ENCODE measurements at regions not wholly inside any gene's neighbourhood (a gene's known extent, or its start where the extent isn't known, plus 50 kb on each side); places are given as distances from the start of the nearest gene placed in this dataset.
"Not testable (repeated sequence)": the region's sequence is repeated elsewhere in the genome, so short reads cannot be mapped to it uniquely, and the experiment has no call there.

DNA sequence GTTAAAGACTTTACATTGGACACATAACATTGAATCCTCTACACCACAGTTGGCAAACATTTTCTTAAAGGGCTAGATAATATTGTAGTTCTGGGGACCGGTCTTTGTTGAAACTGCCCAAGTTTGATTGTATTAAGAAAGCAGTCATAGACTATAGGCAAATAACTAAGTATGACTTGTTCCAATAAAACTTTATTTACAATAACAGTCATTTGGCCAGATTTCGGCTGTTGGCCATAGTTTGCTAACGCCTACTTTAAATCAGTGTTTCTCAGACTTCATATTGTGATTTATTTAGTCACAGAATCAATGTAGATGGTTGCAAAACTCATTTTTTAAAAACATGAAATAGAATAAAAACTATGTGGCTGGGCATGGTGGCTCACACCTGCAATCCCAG lies 531.8 kb downstream of the XYLT1 start:
- no peak for DNase-seq

DNA sequence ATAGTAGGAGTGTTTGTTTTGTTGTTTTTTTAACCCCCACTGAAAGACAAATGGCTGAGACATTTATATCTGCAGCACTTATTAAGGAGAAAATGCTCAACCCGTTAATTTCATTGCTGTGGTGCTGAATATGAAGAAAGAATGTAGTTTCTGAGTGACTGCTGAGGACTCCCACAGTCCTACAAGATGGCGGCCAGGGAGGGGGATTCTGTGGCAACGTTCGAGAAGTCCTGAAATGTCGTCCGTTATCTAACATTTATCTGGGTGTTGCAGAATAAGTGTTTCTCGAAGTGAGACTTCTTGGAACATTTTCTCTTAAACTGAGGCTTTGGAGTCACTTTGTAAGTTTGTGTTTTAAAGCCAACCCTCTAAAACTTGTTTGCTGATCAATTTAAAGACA lies 530.4 kb downstream of the XYLT1 start:
- DNase-seq: no peak

DNA sequence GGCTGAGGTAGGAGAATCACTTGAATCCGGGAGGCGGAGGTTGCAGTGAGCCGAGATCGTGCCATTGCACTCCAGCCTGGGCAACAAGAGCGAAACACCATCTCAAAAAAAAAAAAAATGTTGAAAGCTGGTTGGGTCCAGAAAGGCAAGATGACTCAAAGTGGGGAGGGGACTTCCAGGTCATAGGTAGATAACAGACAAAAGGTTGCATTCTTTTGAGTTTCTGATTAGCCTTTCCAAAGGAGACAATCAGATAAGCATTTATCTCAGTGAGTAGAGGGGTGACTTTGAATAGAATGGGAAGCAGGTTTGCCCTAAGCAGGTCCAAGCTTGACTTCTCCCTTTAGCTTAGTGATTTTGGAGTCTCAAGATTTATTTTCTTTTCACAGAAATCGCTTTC lies 527.9 kb downstream of the XYLT1 start:
- DNase-seq: not testable (repeated sequence)

DNA sequence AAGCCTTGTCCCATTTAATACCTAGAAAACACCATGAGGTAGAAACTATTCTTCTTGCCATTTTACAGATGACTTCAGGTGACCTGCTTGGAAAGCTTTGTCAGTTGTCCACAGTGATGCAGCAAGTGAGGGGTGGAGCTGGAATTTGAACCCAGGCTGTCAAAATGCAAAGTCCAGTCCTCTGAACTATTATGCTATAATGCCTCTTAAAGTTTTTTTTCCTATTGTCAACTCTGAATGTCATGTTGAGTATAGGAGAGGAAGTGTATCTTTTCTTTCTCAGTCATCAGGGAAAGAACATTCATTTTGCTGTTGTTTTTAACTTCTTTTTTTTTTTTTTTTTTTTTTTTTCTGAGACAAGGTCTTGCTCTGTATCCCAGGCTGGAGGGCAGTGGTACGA lies 525.6 kb downstream of the XYLT1 start:
- DNase-seq: no peak

DNA sequence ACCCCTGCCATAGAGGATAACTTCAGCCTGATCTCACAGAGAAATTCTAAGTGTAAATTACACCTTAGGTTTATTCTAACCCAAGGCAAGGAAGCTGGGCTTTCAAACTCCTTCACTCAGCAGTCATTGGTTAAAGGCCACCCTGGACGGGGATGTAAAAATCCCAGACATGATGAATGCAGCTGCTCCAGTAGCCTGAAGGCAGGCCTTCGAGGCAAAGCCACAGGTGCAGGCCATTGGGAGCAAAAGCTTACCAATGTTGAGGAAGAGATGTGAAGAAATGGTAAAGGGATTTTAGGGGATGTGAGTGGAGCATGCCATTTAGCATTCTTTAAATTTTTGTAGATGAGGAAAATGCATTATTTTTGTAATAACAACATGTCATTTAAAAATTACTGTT lies 514.4 kb downstream of the XYLT1 start:
- DNase-seq: no peak

DNA sequence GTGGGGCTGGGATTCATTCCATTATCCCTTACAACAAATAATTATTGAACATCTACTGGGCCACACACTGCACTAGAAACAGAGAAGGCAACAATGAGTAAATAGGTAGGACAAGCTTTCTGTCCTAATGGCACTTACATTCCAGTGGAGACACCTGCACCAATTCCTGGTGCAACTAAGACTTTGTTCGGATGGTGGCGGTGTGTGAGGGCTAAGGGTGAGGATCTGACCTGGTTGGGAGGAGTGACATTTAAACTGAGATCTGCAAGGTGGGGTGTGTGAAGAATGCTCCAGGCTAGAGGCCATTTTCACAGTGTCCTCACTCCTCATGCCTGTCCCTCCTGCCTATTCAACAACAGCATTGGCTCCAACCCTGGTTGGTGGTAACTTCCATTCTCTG lies 510.0 kb downstream of the XYLT1 start:
- no peak for DNase-seq

DNA sequence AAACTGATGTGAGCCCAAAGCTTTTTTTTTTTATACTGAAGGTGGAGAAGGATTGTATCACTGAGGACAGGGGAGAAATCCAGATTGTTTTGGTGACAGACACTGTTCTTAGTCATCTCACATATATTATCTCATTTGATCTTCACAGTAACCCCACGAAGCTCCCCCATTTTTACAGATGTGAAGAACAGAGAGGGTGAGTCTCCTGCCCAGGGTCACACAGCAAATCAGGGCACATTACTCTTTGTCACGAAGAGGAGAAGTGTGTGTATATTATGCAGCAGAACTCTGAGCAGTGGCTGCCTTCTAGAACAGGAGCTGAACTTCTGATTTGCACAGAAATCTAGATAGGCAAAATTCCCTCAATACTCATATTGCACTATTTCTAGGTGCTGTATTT lies 504.3 kb downstream of the XYLT1 start:
- DNase-seq: no peak

DNA sequence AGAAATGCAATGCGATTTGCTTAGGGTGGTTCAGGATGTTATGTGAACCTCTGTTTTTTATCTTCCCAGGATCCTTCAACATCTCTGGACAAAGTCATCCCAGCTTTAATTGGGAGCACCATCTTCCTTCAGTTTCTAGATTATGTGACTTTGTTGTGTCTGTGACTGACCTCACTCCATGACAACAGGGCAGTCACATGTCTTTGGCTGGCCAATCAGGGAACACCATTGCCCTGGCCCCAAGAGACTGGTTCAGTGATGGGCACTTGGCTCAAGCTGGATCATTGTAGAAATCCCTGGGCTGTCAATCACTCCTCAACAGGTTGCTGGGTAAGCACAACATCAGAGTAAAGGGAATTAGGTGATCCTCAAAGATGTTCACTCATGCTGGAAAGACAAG lies 499.7 kb downstream of the XYLT1 start:
- no peak for DNase-seq

DNA sequence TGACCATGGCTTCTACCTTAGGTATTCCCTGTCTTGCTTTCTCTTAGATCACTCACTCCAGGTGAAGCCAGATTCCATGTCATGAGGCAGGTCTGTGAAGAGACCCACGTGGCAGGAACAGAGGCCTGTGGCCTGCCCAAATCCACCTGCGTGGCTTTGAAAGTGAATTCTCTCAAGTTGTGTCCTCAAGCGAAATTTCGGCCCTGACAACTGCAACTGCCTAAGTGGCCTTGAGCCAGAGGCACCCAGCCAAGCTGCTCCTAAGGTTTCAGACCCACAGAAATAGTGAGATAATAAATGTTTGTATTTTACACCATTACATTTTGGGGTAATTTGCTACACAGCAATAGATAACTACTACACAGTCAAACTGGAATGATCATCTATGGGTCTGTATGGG lies 497.9 kb downstream of the XYLT1 start:
- no peak for DNase-seq

DNA sequence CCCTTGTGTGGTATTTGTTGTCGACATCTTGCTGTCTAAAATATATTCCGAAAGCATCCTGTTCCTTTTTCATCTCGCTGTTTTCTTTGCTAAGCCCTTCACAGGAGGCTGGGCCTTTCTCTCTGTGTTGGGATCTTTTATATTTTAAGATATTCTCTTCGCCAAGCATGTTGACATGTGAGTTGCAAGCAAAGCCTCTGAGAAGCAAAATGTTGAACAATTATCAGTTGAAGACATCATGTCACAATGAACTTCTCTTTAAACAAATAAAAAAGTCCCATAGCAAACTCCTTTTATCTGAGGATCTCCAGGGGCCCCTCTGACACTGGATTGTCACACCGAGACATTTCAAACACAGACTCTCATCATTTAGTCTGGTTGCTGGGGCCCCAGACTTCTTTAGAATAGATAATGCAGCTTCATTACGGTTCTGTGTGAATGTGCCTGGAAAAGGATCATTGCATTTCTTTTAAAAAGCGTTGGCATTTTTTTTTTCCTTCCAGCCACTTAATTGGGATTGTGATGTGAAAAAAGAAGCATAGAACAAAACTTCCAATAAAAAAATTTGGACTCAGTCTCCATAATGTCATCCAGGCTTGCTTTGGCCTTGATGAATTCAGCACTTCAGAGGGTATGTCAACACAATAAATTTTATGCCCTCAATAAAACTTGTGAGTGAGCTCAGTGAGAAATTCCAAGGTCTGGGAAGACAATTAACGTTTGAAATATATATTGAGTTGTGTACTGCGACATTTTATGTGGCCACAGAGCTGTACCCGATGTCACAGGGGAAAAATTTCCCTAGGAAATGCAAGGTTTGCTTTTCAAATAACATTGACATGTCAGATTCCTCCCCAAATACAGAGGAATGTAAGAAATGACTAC lies 496.8 kb downstream of the XYLT1 start:
- no peak for DNase-seq

DNA sequence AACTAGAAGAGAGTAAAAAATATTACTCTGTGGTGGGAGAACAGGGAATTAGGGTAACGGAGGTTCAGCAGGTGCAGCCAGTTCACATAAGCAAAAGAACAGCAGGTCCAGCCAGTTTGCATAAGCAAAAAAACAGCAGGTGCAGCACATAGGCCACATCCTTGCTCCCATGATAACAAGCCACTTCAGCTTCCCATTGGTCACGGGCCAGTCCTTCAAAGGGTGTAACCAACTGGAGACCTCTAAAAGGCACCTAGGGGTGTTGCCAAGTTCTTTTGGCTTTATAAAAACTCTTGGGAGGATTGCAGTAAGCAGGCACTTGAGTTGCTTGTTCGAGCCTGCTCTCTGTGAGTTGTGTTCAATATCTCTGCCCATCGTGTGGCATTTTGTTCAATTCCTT lies 488.1 kb downstream of the XYLT1 start:
- DNase-seq: no peak

DNA sequence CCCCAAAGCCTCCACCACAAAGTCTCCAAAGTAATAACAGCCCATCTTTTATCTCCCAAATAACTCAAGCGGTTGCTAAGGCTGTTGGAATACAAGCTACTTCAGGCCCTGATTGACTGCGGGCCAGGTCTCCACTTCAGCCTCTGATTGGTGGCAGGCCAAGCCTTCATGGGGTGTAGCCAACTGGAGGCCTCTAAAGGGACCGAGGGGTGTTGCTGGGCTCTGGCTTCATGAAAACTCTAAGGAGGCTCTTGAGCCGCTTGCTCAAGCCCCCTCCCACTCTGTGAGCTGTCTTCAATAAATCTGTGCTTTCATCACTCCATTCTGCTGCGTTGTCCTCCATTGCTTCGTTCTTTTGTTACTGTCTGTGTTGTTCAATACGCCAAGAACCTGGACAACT lies 487.2 kb downstream of the XYLT1 start:
- no peak for DNase-seq

DNA sequence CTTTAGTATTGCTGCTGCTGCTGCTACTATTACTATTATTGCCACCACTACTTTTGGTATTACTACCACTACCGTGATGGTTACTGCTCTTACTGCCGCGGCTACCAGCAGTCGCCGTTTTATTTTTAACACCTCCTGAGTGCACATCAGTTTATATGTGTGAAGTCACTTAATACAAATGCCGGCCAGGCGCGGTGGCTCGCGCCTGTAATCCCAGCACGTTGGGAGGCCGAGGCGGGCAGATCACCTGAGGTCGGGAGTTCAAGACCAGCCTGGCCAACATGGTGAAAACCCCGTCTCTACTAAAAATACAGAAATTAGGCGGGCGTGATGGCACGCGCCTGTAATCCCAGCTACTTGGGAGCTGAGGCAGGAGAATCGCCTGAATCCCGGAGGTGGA lies 486.7 kb downstream of the XYLT1 start:
- not testable (repeated sequence) for DNase-seq

DNA sequence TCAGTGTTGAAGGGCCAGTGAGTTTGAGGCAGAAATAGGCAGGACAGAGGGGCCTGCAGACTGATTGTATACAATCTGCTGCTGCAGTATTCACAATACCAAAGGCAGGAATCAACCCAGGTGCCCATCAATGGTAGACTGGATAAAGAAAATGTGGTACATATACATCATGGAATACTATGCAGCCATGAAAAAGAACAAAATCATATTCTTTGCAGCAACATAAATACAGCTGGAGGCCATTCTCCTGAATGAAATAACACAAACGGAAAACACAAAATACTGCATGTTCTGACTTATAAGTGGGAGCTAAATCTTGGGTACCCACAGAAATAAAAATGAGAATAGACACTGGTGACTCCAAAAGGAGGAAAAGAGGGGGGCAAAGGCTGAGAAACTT lies 485.1 kb downstream of the XYLT1 start:
- DNase-seq: no peak

DNA sequence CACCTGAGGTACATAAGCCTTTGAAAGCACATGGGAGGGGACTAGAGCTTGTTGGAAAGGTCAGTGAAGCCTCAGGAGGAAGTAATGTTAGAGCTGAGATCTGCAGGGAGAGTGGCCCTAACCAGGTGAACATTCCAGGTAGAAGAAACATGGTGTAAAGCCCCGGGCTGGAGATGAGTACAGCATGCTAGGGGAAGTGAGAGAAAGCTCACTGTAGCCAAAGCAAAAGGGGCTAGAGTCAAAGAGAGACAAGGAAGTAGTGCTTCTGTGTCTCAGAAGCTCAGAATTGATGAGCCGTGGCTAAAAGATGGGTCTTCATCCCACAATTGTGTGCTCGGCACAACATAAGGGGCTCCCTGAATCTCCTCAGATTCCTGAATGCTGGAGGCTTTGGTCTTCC lies 481.8 kb downstream of the XYLT1 start:
- no peak for DNase-seq

DNA sequence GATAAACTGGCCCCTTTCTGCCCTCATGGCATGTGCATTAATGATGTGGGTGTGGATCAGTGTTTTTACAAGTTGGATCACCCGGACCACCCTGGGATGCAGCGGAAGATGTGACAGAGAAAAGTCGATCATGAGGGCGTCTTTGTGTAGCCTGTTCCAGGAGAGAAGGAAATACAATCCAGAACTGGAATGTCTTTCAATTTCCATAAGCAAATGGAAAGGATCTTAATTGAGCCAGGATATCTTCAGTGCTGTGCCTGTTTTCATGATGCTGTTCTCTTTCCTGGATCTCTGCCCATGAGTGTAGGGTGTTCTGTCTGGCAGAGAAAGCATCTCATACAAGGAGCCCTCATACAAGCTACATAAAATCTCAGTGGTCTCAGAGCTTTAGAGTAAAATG lies 481.4 kb downstream of the XYLT1 start:
- DNase-seq: no peak

DNA sequence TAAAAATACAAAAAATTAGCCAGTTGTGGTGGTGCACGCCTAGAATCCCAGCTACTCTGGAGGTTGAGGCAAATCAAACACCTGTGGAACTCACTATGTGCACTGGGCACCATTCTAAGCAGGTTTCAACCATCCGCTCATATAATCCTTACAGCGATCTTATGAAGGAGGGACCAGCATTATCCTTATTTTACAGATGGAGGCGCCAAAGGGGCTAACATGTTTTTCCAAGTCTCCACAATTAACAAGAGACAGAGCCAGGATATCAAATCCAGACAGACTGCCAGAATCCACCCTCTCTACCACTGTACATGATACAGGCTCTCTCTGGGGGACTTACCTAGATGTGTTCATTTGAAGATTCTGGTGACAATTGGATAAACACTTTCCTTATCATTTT lies 479.0 kb downstream of the XYLT1 start:
- DNase-seq: no peak

DNA sequence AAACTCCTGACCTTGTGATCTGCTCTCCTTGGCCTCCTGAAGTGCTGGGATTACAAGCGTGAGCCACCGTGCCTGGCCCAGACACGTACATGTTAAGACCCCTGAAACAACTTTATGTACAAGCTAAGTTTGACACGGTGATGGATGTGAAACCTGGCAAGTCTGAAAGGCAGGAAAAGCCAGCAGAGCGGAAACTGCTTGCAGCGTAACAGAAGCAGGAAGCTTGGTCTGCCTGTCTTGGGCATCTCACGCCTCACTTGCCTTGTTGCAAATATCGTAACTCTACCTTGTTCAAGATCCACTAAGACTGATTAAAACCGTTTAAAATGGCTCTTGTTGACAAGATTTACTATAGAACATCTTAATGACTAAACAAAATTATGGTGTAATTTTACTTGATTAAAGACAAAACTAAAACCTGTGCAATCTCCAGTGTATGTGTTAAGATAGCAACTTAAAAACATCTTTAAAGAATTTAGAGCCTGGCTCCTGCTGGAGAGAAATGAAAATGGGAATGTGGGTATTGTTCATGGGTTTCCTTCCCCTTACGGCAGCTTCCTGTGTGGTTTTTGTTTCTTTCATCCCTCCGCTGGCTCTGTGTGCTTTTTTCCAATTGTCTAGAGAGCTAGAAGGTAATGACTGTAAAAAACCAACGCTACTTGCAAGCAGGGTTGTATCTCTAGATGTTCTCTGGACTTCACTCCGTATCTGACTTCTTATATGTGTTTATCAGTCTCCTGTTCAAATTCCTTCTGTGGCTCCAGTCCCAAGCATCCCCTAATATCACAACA lies 477.6 kb downstream of the XYLT1 start:
- DNase-seq: peak; percentile 50

DNA sequence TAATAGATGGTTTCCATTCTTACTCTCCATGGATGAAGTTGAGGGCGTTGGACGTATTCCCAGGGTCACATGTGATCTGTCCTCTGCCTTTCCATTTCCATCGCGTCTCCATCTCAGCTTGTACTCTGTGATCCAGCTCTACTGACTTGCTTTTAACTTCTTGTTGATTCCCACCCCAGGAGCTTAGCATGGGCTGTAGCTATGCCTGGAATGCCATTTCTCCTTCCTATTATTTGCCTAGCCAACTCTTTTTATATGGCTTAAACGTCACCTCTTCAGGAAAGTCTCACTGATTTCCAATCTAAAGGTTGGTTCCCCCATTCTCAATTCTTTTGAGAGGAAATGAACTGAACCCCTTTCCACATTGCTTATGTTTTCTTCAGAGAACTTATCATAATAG lies 475.9 kb downstream of the XYLT1 start:
- no peak for DNase-seq

DNA sequence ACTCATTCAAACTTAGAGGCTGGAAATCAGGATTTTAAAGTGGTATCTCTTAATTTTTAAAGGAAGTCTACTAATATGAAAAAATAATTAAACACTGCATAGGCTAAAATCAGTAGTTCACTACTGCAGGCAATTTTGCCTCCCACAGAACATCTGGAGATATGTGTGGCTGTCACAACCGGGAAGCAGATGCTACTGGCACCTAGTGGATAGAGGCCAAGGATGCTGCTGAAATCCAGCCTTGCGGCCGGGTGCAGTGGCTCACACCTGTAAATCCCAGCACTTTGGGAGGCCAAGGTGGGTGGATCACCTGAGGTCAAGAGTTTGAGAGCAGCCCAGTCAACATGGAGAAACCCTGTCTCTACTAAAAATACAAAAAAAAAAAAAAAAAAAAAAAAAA lies 473.9 kb downstream of the XYLT1 start:
- DNase-seq: no peak

DNA sequence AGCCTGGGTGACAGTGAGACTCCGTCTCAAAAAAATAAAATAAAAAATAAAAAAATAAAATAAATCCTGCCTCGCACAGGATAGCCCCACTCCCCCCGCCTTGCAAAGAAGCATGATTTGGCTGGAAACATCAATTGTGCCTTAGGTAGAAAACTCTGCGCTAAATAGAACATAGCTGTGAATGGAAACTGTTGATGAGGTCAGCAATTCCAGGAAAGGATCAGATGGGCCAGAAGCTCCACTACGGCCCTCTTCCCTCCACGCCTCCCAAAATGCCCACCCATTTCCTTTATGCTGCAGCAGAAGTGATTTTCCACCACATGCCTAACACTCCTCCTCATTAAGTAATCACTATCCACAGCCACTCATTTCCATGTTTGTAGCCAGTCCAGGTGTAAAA lies 473.4 kb downstream of the XYLT1 start:
- no peak for DNase-seq

DNA sequence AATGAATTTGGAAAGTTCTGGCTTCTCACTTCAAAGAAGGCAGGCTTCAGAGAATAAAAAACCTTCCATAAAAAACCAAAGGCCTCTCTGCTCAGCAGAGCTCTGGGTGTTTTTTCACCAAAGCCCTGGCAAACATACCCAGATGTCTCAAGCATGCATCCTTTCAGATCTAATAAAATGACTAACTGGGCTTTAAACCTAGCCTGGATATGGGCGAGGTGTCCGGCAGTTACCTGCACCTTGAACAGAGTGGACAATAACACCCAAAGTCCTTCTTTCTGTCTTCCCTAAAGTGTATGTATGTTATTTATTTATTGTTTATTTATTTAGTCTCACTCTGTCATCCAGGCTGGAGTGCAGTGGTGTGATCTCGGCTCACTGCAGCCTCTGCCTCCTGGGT lies 469.3 kb downstream of the XYLT1 start:
- no peak for DNase-seq

DNA sequence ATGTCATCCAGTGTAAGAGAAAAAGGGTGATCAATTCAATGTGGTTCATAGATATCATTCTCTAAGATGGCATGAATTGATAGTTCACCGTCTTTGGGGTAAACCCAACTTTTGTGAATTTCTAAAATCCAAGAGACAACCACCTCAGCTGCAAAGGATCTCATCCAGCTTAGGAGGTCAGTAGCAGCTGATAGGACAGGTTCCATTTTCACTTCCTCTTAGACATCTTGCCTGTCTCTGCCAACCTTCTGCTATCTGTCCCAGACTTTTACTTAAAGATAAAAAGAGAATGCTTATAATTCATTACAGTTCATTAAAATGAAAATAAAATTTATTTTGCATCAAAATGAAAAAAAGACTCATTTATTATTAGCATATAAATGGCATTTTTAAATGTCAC lies 468.2 kb downstream of the XYLT1 start:
- no peak for DNase-seq

DNA sequence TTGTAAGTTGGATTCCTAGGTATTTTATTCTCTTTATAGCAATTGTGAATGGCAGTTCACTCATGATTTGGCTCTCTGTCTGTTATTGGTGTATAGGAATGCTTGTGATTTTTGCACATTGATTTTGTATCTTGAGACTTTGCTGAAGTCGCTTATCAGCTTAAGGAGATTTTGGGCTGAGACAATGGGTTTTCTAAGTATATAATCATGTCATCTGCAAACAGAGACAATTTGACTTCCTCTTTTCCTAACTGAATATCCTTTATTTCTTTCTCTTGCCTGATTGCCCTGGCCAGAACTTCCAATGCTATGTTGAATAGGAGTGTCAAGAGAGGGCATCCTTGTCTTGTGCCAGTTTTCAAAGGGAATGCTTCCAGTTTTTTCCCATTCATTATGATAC lies 464.8 kb downstream of the XYLT1 start:
- DNase-seq: not testable (repeated sequence)

Measured in left kidney (tissue), 1 donor.